Calu3 (cell line): ENCODE measurements at regions not wholly inside any gene's neighbourhood (a gene's known extent, or its start where the extent isn't known, plus 50 kb on each side); places are given as distances from the start of the nearest gene placed in this dataset.

ENCODE experiments used
- BruUV-seq: library from RNA; stranded (reverse); fragments of 400-500 nt; replicated peaks from 2 replicates; lab custom pipeline; 2021; lab: Mats Ljungman, UMichigan
- CTCF ChIA-PET: fragments of 300-600 bp; sonication (Branson Sonifier 250); formaldehyde crosslinking; loops from one replicate; lab custom pipeline; 2022; ENCODE audit warnings: antibody characterized with exemption; lab: Charles Lee
- DNase-seq: peaks from one replicate; pipeline ENCODE4 v3.0.0; 2022
- H3K27ac Mint-ChIP-seq: one replicate; pipeline ENCODE4 v1.8.0; 2022; ENCODE audit warnings: mixed read lengths; ENCODE audit not compliant: unreplicated experiment
- H3K27me3 Mint-ChIP-seq: one replicate; pipeline ENCODE4 v1.8.0; 2022; ENCODE audit warnings: mixed read lengths; ENCODE audit not compliant: unreplicated experiment
- H3K36me3 Mint-ChIP-seq: one replicate; pipeline ENCODE4 v1.8.0; 2022; ENCODE audit warnings: mild to moderate bottlenecking, moderate library complexity, mixed read lengths; ENCODE audit not compliant: insufficient read depth, unreplicated experiment
- H3K4me1 Mint-ChIP-seq: one replicate; pipeline ENCODE4 v1.8.0; 2022; ENCODE audit warnings: mild to moderate bottlenecking, low read depth, mixed read lengths; ENCODE audit not compliant: unreplicated experiment
- H3K4me3 Mint-ChIP-seq: one replicate; pipeline ENCODE4 v1.8.0; 2022; ENCODE audit warnings: mild to moderate bottlenecking, low read depth, moderate library complexity, mixed read lengths; ENCODE audit not compliant: unreplicated experiment
- H3K9me3 Mint-ChIP-seq: one replicate; pipeline ENCODE4 v1.8.0; 2022; ENCODE audit warnings: low read depth, mixed read lengths; ENCODE audit not compliant: unreplicated experiment
- CTCF ChIP-seq: fragments of 200-600 bp; IDR thresholded peaks from one replicate; pipeline ENCODE4 v1.8.0; 2022; ENCODE audit warnings: antibody characterized with exemption; ENCODE audit not compliant: unreplicated experiment
- intact Hi-C: fragments of 100-400 bp; cut with micrococcal nuclease; formaldehyde crosslinking; loops from one replicate; pipeline ENCODE4 v1.10.0; 2022; ENCODE audit not compliant: unreplicated experiment

DNA sequence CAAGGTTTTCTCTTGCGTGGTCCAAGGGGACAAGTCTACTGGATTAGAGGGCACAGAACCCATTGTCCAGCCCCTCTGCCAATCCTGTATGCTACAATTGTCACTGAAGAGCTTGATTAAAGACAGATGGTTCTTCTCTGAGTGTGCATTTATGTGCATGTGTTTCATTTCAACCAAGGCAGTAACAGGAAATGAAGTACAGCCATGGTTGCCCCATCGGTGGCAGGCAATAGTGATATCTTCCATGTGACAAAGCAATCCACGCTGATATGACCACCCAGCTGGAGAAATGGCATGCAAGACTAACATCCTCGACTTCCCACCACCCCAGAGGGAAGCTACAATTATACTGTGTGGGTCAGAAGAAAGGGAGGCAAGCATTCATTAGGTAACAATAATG lies 85.5 kb downstream of the UNC5CL start:
- BruUV-seq = no TSS peak
- TF ChIP-seq CTCF = no peak
- Mint-ChIP-seq H3K4me1 (peaks cover 15% of the 10 kb centered on the region), H3K9me3 (peaks cover 2% of the 10 kb centered on the region), H3K4me3 (no peak overlapping the region), H3K27me3 (peaks cover 47% of the 10 kb centered on the region), H3K36me3 (no peaks in the 10 kb centered on the region), H3K27ac (no peak overlapping the region)
- DNase-seq = no peak
- intact Hi-C loops = no loop called here
- CTCF ChIA-PET = no interaction called here

DNA sequence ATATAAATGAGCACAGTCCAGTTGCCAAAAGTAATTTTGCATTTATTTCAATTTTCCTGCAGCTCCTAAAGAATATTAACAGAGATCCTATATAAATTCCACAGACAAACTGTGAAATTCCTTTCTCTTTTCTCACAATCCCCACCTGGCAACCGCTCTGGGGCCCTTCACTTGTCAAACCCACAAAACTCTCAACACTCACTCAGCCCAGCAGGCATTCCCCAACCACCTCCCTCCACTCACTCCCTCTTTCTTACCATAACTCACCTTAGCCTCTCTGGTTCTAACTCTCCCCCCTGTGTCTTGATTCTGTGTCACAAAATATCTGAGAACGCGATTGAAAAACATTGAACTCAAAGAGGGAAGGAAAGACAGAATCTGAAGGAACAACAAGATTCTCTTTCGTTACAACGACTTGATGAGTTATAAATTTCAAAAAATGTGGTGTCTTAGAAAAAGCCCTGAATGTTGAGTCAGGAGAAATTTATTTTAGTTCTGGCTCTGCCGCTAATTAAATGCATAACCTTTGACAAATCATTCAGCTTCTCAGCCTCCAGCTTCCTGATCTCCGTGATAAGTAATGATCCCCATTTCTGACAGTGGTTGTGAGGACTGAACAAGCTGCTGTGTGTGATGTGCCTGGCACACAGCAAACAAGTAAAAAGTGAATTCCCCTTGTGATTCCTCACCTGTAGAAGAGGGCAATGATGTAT lies 87.9 kb downstream of the UNC5CL start:
- H3K9me3 Mint-ChIP-seq = peaks cover 2% of the 10 kb centered on the region
- no peaks in the 10 kb centered on the region for H3K36me3 Mint-ChIP-seq
- no peak overlapping the region for H3K4me3 Mint-ChIP-seq
- no peak overlapping the region for H3K27ac Mint-ChIP-seq
- no peak for DNase-seq
- TF ChIP-seq CTCF = no peak
- CTCF ChIA-PET = no interaction called here
- H3K27me3 Mint-ChIP-seq = peaks cover 38% of the 10 kb centered on the region
- intact Hi-C loops = no loop called here
- no peaks in the 10 kb centered on the region for H3K4me1 Mint-ChIP-seq
- no TSS peak for BruUV-seq

DNA sequence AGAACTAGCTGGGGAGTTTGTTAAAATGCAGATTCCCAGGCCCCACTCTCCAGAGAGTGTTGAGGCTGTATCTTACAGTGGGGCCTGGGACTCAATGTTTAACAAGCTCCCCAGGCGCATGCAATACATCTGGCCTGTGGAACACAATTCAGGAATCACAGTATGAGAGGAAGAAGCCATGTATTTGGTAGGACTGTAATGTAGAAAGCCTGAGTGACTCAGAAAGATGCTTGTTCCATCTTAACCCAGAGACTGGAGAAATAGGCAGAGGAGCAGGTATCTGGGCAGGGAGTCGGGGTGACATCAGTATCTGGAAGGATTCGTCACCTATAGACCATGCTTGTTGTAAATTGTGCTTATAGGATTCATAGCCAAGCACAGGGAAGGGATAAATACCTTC lies 90.5 kb downstream of the UNC5CL start:
- Mint-ChIP-seq H3K9me3 (no peaks in the 10 kb centered on the region), H3K4me1 (no peaks in the 10 kb centered on the region), H3K36me3 (no peaks in the 10 kb centered on the region), H3K27me3 (peaks cover 43% of the 10 kb centered on the region), H3K4me3 (no peak overlapping the region), H3K27ac (no peak overlapping the region)
- no TSS peak for BruUV-seq
- CTCF ChIA-PET = no interaction called here
- TF ChIP-seq CTCF = no peak
- intact Hi-C loops = no loop called here
- DNase-seq = no peak

DNA sequence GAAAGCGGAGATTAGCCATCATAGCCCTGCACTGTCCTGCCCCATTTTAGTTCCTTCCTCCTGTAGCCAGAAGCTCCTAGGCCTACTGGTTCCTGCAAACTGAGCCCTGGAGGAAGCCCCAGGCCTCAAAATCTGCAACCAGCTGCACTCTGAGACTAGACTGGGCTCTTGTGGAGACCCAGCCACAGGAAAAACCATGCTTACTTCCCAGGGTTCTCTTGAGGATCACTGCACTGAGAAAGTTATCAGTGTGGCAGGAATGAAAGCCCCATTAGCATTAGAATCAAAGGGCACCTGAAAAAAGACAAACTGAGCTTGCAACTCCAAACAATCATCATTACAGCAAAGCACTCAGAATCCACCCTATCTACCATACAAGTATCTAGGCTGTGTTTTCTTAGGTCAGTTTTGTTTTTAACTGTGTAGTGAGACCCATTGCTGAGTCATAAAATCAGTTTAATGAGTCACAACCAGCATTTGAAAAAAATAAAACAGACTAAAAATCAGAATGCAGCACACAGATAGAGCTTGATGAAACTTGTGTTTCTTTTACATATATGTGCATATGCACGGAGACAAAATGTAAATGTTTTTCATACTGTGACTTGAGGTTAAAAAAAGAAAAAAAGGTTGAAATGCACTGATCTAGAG lies 91.0 kb downstream of the UNC5CL start:
- Mint-ChIP-seq H3K27ac (no peak overlapping the region), H3K4me3 (no peak overlapping the region), H3K36me3 (no peaks in the 10 kb centered on the region), H3K9me3 (no peaks in the 10 kb centered on the region), H3K4me1 (no peaks in the 10 kb centered on the region), H3K27me3 (peaks cover 49% of the 10 kb centered on the region)
- BruUV-seq = no TSS peak
- intact Hi-C loops = no loop called here
- DNase-seq = no peak
- no peak for TF ChIP-seq CTCF
- CTCF ChIA-PET = no interaction called here
